PC-9 (cell line): ENCODE measurements at regions not wholly inside any gene's neighbourhood (a gene's known extent, or its start where the extent isn't known, plus 50 kb on each side); places are given as distances from the start of the nearest gene placed in this dataset.

Experiments used
- CTCF ChIP-seq: fragments of 200-600 bp; sonication (generic); conservative IDR thresholded peaks from 2 replicates; pipeline ENCODE4 v1.6.1; 2017; ENCODE audit warnings: mixed run types, antibody characterized with exemption, mild to moderate bottlenecking, moderate library complexity
- EZH2 ChIP-seq: fragments of 200-600 bp; sonication (generic); IDR thresholded peaks from 2 replicates; pipeline ENCODE4 v1.8.0; 2017; ENCODE audit warnings: antibody characterized with exemption, low read depth

- TF ChIP-seq CTCF (no peak), EZH2 (no peak)
Observed at GRCh38 chr11:101745756-101746155, 161.9 kb upstream of the TRPC6 start.
